ENCODE measurements at regions not wholly inside any gene's neighbourhood (a gene's known extent, or its start where the extent isn't known, plus 50 kb on each side); places are given as distances from the start of the nearest gene placed in this dataset.

- Histone ChIP-seq H3K27me3 (replicated peaks in 1 of 4; ENCODE audit: control insufficient read depth in 3 of 4, extremely low read depth in 1 of 4, insufficient read depth in 3 of 4, low read length in 3 of 4) (no peaks in the 10 kb centered on the region), H3K36me3 (ENCODE audit: control insufficient read depth in 2 of 4, insufficient read depth in 4 of 4, low read length in 3 of 4) (no peaks in the 10 kb centered on the region), H4K20me1 (replicated peaks in 1 of 2; ENCODE audit: control insufficient read depth in 1 of 2, insufficient read depth in 2 of 2, low read length in 2 of 2) (no peaks in the 10 kb centered on the region), H2AFZ (ENCODE audit: low read length) (no peak overlapping the region), H4K5ac (ENCODE audit: insufficient read length, low read depth, low read length) (no peak overlapping the region), H3K14ac (ENCODE audit: insufficient read length) (no peak overlapping the region), H3K4me2 (ENCODE audit: insufficient read depth in 1 of 2, low read depth in 2 of 2, low read length in 2 of 2) (no peak overlapping the region), H3K18ac (ENCODE audit: extremely low read depth, low read length) (no peak overlapping the region), H3K4ac (replicated peaks; ENCODE audit: insufficient read length, low read depth, low read length) (no peak overlapping the region), H4K8ac (ENCODE audit: extremely low read depth, insufficient read depth, low read length) (no peak overlapping the region), H3K4me1 (replicated peaks in 1 of 4; ENCODE audit: control insufficient read depth in 3 of 4, insufficient read depth in 4 of 4, low read length in 3 of 4) (no peaks in the 10 kb centered on the region), H3K56ac (replicated peaks; ENCODE audit: insufficient read length, low read depth, low read length) (no peak overlapping the region), H2BK5ac (ENCODE audit: low read depth, low read length) (no peak overlapping the region), H2BK12ac (ENCODE audit: low read depth, low read length) (no peak overlapping the region), H2BK15ac (ENCODE audit: low read length) (no peak overlapping the region), H2BK120ac (replicated peaks; ENCODE audit: low read depth, low read length) (no peak overlapping the region), H2AK5ac (ENCODE audit: low read depth, low read length) (no peak overlapping the region), H3K9me3 (ENCODE audit: insufficient read depth in 2 of 2, low read depth in 1 of 2, low read length in 1 of 2) (no peaks in the 10 kb centered on the region), H3K9ac (replicated peaks in 1 of 4; ENCODE audit: extremely low read depth in 1 of 4, low read depth in 3 of 4, low read length in 3 of 4) (no peak overlapping the region), H3K79me1 (ENCODE audit: low read depth, low read length) (no peaks in the 10 kb centered on the region), H3K4me3 (ENCODE audit: extremely low read depth in 1 of 4, insufficient read depth in 2 of 4, low read depth in 3 of 4, low read length in 4 of 4) (no peak overlapping the region), H3K79me2 (ENCODE audit: control insufficient read depth in 1 of 2, insufficient read depth in 2 of 2, low read length in 2 of 2) (no peaks in the 10 kb centered on the region), H3K27ac (ENCODE audit: low read depth, low read length) (no peak overlapping the region), H3K23ac (ENCODE audit: insufficient read length) (no peak overlapping the region), H2BK20ac (ENCODE audit: low read length) (no peak overlapping the region), H3K23me2 (ENCODE audit: low read depth, low read length) (no peaks in the 10 kb centered on the region; the same call in 1 of the 2 replicates), H4K91ac (replicated peaks; ENCODE audit: insufficient read length, low read length) (no peak overlapping the region)
- TF ChIP-seq RNF2 (IDR thresholded peaks at IDR 0.05; ENCODE audit: borderline replicate concordance, low read depth, low read length, missing control alignments, poor library complexity, severe bottlenecking) = no peak
- no peak for TF ChIP-seq SAP30 (IDR thresholded peaks at IDR 0.05; ENCODE audit: insufficient read depth, insufficient replicate concordance, low read length)
- no peak for TF ChIP-seq SP1 (IDR thresholded peaks at IDR 0.05; ENCODE audit: low read depth, low read length)
- no peak for TF ChIP-seq SRF (IDR thresholded peaks at IDR 0.05; ENCODE audit: low read depth, low read length)
- no peak for TF ChIP-seq TAF1 (IDR thresholded peaks at IDR 0.05; ENCODE audit: low read depth, low read length)
- no peak for TF ChIP-seq SIRT6 (IDR thresholded peaks at IDR 0.05; ENCODE audit: low read length)
- no peak for TF ChIP-seq BACH1 (IDR thresholded peaks at IDR 0.05; ENCODE audit: low read length)
- TF ChIP-seq GABPA (IDR thresholded peaks at IDR 0.05; ENCODE audit: borderline replicate concordance, insufficient read depth, low read length) = no peak
- TF ChIP-seq GTF2F1 (IDR thresholded peaks at IDR 0.05; ENCODE audit: borderline replicate concordance, low read depth, low read length) = no peak
- TF ChIP-seq JUND (IDR thresholded peaks at IDR 0.05; ENCODE audit: low read length) = no peak
- no peak for TF ChIP-seq JUN (IDR thresholded peaks at IDR 0.05; ENCODE audit: low read depth, low read length)
- POLR2A ChIA-PET (ENCODE audit: partially characterized antibody) = no interaction called here
- FAIRE-seq (no peak), DNase-seq (ENCODE audit: low read depth in 1 of 2, low spot score in 2 of 2) (no peak)
- CTCF ChIA-PET (ENCODE audit: partially characterized antibody) = no interaction called here
- WGBS, 2 experiments (ENCODE audit: extremely low coverage in 1 of 2, insufficient coverage in 1 of 2, insufficient read length in 1 of 2, insufficient replicate concordance in 2 of 2, low coverage in 1 of 2, low lambda C conversion rate in 2 of 2, missing lambda C conversion rate in 1 of 2) = 84% methylated on average over 1 of the region's 1 CpG; no CpG with 5 or more reads in 1 of the 2 experiments
Observed at GRCh38 chr6:19637010-19637409, 200.2 kb upstream of the ID4 start.

Measured in H1 (cell line).